T-helper 1 cell treated with Interleukin-12 subunit alpha and Interleukin-12 subunit beta and Interleukin-4 antibody, amounts not matched to agents 30 ng/mL and 1 ng/mL, for 36 hours (primary cell): ENCODE measurements at regions not wholly inside any gene's neighbourhood (a gene's known extent, or its start where the extent isn't known, plus 50 kb on each side); places are given as distances from the start of the nearest gene placed in this dataset.
"Not testable (repeated sequence)": the region's sequence is repeated elsewhere in the genome, so short reads cannot be mapped to it uniquely, and the experiment has no call there.

Source experiments
- intact Hi-C: fragments of 100-400 bp; cut with micrococcal nuclease; formaldehyde crosslinking; loops from one replicate; pipeline ENCODE4 v1.15.1; 2024

DNA sequence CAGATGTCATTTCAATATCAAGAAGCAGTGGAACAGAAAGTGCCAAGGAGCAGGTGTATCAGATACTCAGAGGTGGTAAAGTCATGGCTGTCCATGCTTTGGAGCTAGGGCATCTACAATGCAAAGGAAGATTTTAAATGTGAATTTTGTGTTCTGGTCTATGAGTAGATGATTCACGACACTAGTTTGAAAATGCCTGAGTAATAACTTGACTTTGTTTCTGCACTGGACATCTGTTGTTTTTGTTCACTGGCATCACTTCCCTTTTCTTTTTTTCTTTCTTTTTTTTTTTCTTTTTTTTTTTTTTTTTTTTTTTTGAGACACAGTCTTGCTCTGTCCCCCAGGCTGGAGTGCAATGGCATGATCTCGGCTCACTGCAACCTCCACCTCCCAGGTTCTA lies 460.7 kb upstream of the PAPPA start:
- intact Hi-C loops: not testable (repeated sequence)

DNA sequence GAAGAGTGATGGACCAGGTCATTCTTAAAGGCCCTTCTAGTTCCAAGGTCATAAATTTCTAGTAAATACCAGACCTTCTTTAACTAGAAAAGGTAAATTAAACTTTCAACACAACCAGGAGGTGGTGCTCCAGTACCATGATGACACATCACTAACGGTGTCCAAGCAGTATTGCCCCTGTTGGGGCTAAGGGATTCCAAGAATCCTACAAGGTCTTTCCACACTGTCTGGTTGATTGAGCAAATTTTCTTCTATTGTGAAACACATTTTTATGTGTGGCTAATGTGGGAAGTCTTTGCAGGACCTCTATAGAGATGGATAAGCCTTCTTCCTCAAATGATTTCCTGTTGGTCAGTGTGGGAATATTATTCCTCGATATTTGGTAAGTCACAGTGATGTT lies 459.6 kb upstream of the PAPPA start:
- intact Hi-C loops: no loop called here

DNA sequence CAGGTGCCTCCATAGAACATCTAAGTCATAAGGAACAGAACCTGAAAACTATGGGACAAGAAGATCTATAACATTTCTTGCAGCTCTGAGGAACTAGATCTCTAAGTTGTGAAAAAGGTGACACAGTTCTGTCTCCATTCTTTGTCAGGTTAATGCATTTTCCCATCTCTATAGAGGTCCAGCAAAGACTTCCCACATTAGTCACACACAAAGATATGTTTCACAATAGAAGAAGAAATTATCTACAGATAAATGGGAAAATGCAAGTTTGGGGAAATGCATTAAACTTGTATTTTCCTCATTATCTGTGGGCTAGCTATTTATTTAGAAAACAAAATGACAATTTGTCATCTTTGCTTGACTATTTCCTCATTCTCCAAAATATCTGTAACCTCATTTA lies 458.6 kb upstream of the PAPPA start:
- intact Hi-C loops: no loop called here

DNA sequence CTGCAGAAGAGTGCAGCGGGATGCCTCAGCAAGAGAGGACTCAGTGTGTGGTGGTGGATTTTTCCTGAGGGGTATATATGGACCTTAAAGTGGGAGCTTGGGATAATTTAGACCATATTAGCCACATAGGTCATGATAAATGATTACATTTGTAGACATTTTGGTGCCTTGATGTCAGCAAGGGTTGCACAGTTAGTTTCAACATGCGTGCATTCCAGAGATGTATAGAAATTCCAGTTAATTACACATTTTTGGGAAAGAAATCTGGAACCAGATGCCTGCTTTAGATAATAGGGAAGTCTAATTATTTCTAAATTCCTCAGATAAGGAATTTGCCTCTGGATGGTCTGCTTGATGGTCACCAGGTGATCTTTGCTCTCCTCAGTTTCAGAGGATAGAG lies 440.6 kb upstream of the PAPPA start:
- intact Hi-C loops: no loop called here

DNA sequence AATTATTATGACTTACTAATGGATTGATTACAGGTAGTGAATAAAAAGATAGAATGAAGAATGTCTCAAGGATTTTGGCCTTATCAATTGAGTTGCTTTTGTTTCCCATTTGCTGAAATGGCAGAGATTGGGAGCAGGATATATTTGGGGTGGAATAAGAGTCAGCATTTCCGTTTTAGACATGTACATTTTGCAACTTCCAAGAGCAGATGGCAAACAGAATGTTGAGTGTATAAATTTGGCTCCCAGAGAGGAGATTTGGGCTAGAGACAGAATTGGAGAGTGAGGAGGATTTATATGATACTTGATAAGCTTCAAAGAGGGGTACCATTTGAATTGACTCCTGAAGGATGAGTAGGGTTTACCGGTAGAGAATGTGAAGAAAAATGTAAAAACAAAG lies 437.9 kb upstream of the PAPPA start:
- intact Hi-C loops: no loop called here

DNA sequence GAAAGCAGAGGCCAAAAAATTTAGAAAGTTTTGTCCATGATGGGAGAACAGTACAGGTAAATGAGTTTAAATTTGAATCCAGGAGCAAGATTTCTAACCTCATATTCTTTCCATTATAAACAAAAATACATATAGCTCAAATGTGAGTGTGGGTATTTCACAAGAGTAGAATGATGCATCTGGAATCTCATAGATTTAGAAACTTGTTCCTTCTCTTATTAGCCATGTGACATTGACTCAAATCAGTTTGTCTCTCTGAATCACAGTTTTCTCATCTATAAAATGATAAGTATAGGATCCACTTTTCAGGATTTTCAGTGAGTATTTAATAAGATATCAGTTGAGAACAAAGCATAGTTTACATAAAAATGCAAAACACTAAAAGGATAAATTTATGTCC lies 436.3 kb upstream of the PAPPA start:
- intact Hi-C loops: no loop called here

DNA sequence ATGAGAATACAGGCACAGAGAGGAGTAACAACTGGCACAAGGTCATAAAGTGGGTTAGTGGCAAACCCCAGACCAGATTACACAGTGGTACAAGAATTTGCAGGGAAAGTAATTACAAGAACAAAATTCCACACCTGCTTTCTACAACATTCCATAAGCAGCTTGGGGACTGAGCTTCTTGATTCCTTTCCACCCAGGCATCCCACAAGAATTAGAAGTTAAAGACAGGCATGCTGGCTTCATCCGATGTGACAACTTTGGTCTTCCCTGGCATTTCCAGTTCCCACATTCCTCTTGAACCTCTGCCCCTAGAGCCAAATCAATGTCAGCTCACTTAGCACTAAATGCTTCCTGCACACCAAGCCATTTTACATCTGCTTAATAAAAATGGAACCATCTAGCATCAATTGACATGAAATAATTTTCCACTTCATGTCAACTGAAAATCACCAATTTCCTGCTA lies 435.8 kb upstream of the PAPPA start:
- intact Hi-C loops: no loop called here

DNA sequence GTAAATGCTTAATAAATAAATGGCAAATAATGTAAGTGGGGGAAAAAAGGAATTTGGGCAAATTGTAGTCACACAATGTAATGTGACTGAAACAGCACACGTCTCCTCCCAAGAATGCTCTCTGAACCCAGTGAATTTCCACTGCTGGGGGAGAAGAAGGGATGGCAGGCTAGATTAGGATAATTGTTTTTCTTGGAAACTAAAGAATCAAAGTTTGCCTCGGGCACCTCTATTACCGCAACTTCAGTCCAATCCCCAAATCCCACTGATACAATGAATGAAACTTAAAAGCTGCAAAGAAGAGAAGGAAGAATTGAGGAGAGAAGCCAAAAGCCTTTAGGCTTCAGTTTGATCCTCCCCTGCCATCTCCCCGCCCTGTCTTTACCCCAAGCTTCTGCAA lies 423.2 kb upstream of the PAPPA start:
- intact Hi-C loops: no loop called here

DNA sequence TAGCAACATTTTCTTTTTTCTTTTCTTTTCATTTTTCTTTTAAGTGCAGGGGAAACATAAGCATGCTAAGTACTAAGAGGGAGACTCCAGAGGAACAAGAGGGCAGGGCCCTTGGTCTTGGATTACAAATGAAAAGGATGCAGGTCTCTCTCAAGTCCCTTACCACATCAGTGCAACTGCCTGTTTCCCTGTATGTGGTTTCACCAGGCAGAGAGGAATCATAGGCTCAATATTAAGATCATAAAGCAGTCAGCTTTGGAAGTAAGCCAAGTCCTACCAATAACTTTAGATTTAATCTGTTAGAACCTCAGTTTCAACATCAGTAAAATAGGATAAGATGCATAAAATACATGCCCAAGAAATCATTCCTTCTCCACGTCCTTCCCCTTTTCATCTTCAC lies 422.7 kb upstream of the PAPPA start:
- intact Hi-C loops: no loop called here

DNA sequence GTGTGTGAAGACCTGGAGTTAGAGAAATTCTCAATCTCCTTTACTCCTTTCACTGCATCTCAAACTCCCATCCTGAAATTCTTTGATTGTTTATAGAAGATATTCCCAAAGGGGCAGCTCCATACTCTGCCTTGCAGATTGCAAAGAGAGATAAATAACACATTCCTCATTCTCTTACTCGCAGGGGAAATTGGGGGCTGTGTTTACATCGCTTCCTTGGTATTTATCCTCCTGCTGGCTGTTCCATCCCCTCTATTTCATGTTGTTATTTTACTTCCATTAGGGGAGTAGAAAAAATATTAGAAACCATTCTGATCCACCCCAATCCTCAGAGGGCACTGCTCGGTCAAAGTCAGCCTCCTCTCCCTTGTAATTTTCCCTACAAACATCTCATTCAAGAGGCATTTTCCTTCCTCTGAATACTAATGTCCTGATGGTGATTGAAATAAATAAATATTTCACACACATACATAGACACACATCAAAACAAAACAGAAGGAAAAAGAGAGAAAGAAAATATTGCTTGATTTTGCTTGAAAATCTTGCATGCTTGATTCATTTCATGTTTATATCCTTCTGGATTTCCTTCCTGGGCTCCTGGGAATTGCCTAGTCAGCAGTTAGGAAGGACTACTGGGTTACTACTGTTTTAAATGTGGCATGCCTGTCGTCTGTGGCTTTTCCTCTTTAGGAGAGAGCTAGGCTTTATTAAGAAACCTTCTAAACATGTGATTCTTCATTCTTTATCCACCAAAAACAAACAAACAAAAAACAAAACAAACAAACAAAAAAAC lies 420.1 kb upstream of the PAPPA start:
- intact Hi-C loops: no loop called here

DNA sequence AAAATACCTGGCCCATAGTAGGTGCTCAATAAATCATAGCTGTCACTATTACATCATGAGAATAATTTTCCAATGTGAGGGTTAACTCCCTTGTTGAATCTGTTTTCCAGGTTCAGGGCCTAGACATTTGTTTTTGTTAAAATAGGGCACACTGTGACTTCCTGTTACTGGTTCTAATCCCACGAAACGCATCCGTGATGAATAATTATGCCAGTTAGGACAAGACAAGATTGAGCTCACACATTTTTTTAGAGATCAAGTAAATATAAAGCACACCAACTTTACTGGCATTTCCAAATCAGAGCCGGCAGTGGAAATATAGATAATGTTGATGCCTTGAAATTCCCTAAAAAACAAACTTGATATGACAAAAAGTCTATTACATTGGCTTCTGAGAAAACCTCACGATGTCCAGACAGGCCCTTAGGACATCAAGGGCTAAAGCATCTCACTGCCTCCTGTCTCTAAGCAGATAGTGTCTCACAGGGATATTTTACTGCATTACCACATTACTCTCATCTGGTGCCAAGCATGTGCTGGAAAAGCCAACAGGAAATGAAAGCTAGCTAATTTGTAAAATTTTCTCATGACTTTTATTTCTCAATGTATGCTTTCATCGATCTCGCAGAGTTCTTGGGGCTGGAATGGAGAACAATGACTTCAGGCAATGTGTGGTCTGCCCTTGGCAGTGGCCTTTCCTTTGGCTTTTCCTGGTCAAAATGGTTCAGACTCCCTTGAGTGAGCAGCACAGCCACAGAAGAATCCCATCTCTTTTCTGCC lies 414.3 kb upstream of the PAPPA start:
- intact Hi-C loops: no loop called here

DNA sequence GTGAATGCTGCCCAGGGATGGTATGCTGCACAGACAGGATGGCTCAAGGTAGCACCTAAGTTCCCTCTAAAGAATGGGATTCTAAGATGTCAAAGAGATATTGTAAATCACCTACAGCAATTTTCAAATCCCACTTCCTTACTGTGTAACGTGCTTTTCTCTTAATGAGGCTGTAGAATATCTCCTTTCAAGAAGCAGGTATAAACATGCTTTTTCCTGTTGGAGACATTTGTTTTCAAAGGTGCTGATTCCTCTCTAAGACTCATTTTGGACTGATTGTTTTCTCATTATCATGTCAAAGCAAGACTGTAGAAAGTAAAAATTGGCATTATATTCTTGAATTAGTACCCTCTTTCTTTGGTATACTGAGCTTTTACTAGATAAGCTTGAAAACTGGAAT lies 412.6 kb upstream of the PAPPA start:
- intact Hi-C loops: no loop called here

DNA sequence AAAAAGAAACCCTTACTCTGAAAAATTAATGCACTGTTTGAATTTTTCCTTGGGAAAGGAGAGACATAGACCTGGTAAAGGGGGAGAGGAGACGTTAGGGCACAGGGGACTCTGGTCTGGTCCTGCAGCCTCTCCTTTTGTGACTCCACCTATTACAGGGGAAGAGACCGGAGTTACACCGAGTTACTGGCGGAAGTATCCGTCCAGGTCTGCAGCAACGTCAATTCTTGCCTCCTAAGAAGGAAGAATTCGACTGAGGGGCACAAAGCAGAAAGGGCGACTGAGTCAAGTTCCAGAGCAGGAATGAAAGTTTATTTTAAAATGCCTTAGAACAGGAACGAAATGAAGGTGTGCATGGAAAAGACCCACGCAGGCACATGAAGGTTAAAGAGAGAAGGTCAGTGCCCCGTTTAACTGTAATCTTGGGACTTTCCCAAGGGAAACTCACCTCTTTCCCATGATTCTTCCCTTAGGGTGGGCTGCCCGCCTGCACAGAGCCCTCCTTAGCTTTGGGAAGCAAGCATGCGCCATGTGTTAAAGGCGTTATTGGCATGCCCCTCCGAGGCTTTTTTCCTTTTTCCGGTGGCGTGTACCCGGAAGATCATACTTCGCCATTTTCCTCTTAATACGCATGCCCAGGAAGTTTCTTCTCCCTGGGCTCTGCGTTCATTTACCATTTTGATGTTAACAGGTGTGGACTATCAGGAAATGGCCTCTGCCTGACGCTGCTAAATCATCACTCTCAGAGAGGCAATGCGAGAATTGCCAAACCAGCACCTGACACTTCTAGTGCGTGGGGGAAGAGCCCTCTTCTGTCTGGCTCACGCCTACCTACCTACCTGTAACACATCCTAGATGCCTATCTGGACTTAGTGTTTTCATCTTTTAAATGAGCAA lies 409.6 kb upstream of the PAPPA start:
- intact Hi-C loops: no loop called here

DNA sequence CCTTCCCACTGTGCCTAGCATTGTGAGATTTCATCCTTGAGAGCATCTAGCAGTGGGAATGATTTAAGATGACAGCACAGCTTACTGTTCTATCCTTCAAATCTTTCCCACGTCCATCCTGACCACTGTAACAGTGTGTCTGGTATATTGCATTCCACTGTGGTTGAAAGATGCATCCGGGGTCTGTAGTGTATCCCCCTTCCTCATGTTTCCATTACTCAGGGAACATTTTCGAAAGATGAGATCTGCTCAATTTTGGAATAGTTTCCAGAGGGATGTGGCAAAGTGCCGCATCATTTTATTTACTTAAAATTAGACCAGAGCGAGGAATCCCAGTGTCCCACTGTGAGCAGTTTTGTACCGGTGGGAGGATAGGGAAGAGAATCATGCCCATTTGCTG lies 407.1 kb upstream of the PAPPA start:
- intact Hi-C loops: no loop called here

DNA sequence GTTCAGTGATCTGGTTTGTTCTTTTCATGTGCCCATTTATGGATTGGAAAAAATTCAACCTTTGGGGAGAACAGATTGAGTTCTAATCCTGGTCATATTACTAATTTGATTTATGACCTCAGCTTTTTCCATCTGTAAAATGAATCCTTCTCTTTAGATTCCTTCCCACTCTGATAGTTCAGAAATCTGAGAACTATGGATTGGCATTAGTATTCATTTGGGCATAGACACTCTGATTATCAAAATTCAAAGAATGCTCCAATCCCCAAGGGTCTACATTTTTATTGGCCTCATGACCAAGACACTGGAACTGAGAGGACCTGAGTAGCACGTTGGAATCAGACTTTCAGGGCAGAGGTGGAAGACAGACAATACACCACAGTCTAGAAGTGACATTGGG lies 405.9 kb upstream of the PAPPA start:
- intact Hi-C loops: no loop called here

DNA sequence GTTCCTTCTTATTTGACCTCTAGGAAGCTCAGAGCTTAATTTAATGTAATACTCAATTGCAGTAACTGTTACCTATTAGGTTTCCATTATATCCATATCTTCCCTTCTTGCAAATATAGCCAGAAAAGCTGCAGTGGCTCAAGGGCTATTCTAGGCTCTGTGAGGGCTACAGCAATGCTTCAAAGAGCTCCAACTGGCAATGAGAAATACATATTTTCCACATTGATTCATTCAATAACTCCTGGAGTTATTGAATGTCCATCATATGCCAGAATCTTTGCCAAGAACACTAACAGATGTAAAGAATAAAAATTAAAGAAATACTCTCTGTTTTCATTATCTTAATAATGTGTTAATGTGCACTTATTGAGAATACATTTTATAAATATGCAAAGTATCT lies 396.9 kb upstream of the PAPPA start:
- intact Hi-C loops: no loop called here

DNA sequence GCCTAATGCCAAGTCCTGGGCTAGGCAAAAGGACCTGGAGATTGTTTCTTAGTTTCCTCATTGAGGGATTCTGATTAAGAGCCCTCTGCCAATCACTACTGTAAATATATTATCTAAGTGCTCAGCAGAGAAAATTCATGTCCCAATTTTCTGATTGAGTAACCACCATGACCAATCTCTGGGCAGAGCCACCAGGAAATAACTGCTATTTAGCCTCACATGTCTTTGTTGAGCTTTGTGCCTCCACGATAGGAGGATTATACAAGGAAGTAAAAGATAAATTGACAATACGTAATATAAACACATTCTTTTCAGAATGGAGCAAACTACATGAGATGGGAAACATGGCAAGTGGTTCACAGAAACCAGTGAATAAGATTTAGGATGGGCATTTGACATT lies 396.1 kb upstream of the PAPPA start:
- intact Hi-C loops: no loop called here

DNA sequence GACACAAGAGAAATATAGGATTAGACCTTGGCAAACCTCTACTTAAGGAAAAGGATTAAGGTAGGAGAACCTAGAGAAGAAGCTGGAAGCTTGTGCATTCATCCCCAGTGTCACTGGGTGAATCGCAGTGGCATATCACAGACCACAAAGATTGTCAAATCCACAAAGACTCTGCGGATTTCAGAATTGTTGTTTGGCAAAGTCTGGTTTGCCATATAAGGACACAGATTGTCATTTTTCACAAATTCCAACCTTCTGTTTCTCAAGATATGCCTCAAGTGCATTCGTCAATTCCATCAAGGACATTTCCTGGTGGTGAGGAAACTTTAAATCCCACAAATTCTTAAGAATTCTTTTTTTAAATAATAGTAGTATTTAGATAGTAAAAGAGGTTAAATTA lies 395.1 kb upstream of the PAPPA start:
- intact Hi-C loops: no loop called here

DNA sequence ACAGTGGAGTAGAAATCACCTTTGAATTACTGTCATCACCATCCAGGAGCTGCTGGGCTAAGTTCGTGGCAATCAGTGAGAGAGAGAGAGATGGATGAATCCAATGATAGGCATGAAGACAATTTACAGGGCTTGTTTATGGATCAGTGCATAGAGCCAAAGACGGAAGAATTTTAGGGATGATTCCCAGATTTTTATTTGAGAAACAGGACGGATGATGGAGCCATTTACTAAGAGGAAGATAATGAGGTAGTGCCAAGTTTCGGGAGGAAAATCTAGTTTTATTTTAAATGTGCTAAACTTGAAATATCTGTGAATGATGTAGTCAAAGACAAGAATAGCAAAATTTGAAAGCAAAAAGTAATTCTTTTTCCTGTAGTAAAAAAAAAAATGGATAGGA lies 394.2 kb upstream of the PAPPA start:
- intact Hi-C loops: no loop called here

DNA sequence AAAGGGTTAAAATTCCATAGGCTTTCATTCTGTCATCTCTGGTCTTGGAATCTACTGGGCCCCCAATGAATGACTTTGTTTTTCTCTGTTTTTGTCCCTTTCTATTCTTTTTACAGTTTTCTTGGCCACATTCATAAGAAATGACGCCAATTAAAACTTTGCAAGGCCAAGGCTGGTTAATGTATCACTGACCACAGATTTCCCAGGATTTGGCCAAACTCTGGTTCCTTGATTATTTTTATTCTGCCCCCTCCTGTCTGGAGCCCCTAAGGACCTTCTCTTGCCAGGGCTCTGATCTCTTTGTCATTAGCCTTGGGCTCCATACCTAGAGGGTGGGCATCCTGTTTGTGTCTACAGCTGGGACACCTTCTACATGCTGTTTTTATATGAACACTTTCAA lies 388.9 kb upstream of the PAPPA start:
- intact Hi-C loops: no loop called here

DNA sequence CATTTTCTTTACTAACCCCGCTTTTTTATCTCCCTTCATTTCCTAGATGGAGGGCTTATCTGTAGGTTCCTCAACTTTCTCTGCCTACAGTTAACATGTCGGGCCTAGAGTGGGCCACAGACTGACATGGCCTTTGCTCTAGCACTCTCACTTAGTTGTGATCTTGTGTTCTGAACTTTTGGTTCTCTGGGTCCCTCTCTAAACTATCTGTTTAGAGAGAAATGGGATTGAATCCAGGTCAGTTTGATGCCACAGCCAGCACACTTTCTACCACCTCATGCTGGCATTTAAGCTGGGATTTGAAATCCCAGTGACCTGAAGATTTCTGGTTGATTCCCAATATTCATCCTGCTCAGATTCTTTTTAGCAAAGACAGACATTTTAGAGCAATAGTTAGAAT lies 388.5 kb upstream of the PAPPA start:
- intact Hi-C loops: no loop called here

DNA sequence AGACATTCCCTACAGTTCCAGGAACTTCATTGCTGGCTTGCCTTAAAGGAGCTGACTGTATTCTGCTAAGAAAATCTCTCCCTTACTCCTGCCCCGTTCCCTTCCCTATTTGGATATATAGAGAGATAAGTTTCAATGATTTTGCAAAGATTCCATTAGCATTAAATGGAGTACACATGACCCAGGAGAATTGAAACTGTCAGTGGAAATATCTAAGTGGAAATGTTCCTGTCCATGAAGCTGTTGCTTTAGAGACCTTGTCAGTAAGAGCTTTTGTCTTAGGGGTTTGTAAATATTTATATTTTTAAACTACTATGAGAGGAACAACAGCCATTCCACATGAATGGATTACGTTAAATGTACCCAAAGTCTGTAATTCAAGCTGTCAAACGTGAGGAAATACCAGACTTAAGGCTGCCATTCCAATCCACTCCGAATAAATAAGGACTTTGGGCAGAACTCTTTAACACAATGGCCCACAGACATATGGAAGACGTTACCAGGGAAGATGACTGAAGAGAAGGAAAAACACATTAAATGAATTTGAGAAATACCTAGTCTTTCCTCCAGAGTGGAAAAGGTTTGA lies 387.1 kb upstream of the PAPPA start:
- intact Hi-C loops: no loop called here
